HG02642 (cell line): ENCODE measurements at regions not wholly inside any gene's neighbourhood (a gene's known extent, or its start where the extent isn't known, plus 50 kb on each side); places are given as distances from the start of the nearest gene placed in this dataset.

ENCODE experiments used
- ATAC-seq: cut with Tn5 transposase; IDR thresholded peaks from one replicate; pipeline ENCODE4 v1.9.1; 2021; ENCODE audit warnings: mild to moderate bottlenecking; ENCODE audit not compliant: unreplicated experiment, poor library complexity

DNA sequence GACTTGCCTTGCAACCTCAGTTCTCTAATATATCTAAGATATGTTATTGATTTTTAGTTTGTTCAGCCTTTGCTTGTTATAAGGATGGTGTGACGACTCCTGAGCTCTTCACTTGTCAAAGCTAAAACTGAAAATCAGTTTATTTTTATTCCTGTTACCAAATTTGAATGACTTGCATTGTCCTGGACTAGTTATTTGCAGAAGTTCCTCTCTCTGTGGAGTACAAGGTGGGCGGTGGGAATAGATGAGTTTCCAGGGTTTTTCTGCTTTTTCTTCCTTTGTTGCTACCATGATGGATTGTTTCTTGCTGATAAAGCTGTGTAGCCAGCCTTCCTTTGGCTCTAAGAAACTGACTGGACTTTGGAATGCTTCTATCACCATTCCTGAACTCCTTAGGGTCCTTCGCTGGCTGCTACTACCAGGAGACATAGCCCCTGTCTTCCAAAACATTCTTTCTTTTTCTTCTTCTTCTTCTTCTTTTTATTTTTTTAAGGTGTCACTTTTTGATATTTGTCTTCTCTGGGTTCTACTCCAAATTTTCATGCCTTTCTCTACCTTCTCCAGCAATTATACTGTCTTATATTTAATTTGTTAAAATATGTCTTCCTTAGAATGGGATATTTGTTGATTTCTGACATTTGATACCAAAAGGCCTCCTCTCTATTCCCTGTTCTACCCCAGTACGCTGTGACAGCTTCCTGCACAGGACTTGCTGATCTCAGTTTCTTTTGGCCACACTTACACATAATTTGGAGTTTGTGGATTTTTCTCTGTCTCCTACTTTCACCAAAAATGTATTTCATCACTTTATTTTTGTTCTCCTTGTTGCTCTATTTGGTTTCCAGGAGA, 145.1 kb upstream of the THRB start:
- ATAC-seq, result no peak

DNA sequence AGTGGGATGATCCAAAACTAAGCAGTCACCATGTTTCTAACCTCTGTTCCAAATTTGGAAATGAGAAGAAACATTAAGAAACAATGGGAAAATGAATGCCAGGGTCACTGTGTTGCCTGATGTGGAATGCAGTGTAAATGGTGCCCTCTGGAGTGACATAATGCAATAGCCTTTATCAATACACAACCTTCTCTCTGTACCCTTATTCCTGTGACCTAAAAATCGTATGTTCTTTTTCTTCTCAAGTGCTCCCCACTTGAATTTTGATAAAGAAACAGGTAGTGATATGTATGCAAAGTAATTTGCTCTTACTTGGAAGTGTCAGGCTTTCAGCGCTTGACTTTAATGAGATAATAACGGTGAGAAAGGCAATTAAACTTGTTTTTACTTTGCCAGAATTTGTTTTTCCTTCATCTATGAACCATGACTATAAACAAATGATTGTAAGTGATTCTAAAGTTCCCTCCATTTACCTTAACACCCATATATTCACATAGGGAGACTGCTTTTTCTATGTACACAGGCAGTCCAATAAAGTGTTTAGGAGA, 145.8 kb upstream of the THRB start:
- no peak for ATAC-seq

DNA sequence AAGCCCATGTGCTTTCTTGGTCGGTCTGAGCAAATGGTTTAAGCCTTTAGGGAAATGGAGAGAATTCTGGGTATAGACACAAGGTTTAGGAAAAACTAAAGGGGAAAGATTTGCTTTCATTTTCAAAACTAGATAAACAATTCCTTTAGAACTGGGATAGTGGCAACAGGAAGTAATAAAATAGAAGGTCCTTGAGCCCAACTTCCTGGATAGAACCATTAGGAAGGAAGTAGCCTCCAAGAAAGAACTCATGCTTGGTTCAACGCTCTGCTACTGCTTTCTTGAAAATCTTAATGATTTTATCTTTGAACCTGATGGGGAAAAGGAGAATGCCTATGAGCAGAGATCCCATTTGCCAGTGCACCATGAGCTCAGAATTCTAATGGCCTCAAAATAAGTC, 147.0 kb upstream of the THRB start:
- no peak for ATAC-seq

GRCh38 chr3:24645047-24645446, 150.4 kb upstream of the THRB start:
- no peak for ATAC-seq

DNA sequence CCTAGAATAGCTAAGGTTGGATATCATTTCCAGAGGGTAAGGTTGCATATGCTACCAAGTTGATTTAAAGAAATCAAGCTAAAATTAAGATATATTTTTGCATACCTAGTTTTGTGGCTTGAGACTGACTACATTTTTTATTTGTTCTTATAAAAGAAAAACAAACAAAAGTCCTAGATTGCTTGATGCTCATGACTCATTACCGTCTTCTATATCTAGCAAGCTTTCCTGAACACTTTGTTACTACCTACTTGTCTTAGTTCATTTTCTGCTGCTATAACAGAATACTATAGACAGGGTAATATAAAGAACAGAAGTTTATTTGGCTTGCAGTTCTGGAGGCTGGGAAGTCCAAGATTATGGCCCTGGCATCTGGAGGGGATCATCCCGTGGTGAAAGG, 152.1 kb upstream of the THRB start:
- ATAC-seq, result no peak

DNA sequence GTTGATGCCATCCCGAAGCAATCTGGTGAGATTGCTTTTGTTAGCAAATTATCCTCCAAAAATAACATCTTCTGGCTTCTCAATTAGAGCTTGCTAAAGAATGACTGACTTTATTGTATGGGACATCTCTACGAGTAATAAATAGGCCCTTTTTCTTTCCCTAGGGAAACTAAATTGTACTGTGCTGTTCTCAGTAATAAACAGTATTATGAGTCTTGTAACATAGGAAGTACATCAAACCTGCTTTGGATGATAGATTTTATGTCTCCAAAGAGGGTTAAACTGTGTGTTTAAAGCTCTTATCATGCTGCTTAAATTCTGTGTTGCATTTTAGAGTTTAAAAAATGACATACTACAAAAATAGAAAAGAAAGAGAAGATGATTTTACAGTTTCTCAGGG, 153.4 kb upstream of the THRB start:
- no peak for ATAC-seq

DNA sequence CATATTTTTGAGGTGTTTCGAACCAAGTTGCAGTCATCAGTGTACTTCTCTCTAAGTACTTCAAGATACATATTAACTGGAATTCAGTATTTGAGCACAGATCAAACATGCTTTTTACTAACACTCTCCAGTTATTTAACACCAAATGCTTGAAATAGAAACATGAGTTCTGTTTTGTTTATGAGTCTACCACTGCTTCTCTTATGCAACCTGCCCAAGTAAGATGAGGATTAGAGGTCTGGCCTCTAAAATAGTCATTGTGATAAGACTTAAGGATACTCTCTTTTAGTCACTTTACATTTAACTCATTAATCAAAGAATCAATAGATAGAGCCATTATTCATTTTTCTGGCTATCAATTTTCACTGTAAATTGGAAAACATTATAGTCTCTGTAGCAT, 156.2 kb upstream of the THRB start:
- no peak for ATAC-seq

GRCh38 chr3:24657870-24658510, 163.3 kb upstream of the THRB start:
- no peak for ATAC-seq

GRCh38 chr3:24661175-24661584, 166.5 kb upstream of the THRB start:
- ATAC-seq, result no peak

GRCh38 chr3:24662449-24663345, 168.0 kb upstream of the THRB start:
- ATAC-seq, result no peak

DNA sequence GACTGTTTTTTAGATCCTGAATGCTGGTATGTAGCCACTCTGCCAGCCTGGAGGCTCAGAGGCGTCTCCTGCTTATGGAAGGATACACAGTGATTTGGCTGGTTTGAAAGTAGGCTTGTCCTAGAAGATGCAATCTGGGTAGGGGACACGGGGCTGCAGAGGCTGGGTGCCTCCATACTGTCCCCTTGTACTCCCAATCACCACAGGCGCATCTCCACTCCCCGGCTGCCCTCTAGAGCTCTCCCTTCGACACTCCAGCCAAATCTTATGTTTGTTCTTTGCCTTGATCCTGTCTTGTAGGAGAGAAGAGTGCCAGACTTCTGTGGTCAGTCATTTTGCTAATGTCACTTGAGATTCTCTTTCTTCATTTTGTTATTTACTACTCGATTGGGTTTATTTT, 168.8 kb upstream of the THRB start:
- no peak for ATAC-seq

GRCh38 chr3:24668039-24668438, 173.4 kb upstream of the THRB start:
- ATAC-seq, result no peak

GRCh38 chr3:24670871-24671270, 176.2 kb upstream of the THRB start:
- no peak for ATAC-seq

DNA sequence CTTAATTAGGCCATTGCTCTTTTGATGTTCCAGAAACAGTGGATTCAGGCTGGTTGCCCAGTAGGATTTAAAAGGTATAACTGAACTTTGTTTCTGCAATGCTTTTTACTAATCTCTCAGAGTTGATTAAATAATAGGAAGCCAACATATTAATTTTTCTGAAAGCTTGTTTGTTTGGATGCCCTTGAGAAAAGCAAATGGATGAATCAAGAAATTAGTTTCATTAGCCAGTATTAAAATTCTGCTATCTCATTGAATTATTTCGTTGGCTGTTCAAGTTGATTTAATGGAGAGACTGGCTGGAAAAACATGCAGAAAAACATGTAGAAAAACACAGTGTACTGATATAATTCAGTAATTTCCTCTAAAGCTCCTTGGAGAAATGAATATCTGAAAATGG, 178.9 kb upstream of the THRB start:
- ATAC-seq, result no peak

GRCh38 chr3:24674261-24674660, 179.6 kb upstream of the THRB start:
- no peak for ATAC-seq

GRCh38 chr3:24678021-24678420, 183.4 kb upstream of the THRB start:
- peak; percentile 37 for ATAC-seq

- ATAC-seq, result peak; percentile 51
These were observed 183.8 kb upstream of the THRB start for GRCh38 chr3:24678421-24678865.

DNA sequence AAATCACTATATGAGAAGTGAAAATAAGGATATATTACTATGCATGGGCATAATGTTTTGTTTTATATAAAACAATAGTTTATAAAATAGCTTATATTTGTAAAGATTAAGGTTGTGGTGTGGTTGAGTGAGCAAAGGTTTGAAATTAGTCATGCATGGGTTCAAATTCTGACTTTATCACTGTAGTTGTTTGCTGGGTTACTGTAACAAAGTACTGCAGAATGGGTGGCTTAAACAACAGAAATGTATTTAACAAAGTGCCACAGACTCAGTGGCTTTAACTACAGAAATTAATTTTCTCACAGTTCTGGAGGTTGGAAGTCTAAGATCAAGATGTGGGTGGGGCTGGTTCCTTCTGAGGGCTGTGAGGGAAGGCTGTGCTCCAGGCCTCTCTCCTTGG, 184.8 kb upstream of the THRB start:
- ATAC-seq, result no peak

- peak; percentile 85 for ATAC-seq
These were observed 185.7 kb upstream of the THRB start for GRCh38 chr3:24680214-24680967.

DNA sequence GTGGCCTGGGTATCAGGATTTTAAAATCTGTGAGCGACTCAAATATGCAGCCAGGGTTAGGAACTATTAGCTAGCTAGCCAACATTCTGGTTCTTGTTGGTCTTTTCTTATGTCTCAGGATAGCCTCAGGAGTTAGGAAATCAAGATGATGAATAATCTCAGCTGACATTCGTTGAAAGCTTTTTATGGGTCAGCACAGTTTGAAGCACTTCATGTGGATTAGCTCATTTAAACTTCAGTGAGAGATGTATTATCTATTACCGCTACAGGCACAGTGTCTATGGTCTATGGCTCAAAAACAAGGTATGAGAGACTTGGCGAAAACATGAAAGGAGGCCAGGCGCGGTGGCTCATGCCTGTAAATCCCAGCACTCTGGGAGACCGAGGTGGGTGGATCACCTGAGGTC, 187.5 kb upstream of the THRB start:
- ATAC-seq, result no peak
